HG03066 (cell line): ENCODE measurements at regions not wholly inside any gene's neighbourhood (a gene's known extent, or its start where the extent isn't known, plus 50 kb on each side); places are given as distances from the start of the nearest gene placed in this dataset.

Experiments
- ATAC-seq: cut with Tn5 transposase; IDR thresholded peaks from one replicate; pipeline ENCODE4 v1.9.1; 2021; ENCODE audit warnings: low read depth; ENCODE audit not compliant: unreplicated experiment

- ATAC-seq, result no peak
Measured at GRCh38 chr4:111530446-111530845, 614.8 kb upstream of the FAM241A start.

GRCh38 chr4:111535792-111536191 lies 609.5 kb upstream of the FAM241A start:
- no peak for ATAC-seq

GRCh38 chr4:111537165-111537564 lies 608.1 kb upstream of the FAM241A start:
- no peak for ATAC-seq

- ATAC-seq, result no peak
Measured at GRCh38 chr4:111537871-111538270, 607.4 kb upstream of the FAM241A start.

GRCh38 chr4:111540671-111541070 lies 604.6 kb upstream of the FAM241A start:
- no peak for ATAC-seq

GRCh38 chr4:111542056-111542455 lies 603.2 kb upstream of the FAM241A start:
- no peak for ATAC-seq

- no peak for ATAC-seq
Measured at GRCh38 chr4:111546881-111547280, 598.4 kb upstream of the FAM241A start.

- ATAC-seq, result no peak
Measured at GRCh38 chr4:111556141-111556781, 589.0 kb upstream of the FAM241A start.

- ATAC-seq, result no peak
Measured at GRCh38 chr4:111556851-111557250, 588.4 kb upstream of the FAM241A start.

- ATAC-seq, result no peak
Measured at GRCh38 chr4:111562826-111563225, 582.4 kb upstream of the FAM241A start.

GRCh38 chr4:111572470-111572869 lies 572.8 kb upstream of the FAM241A start:
- no peak for ATAC-seq

GRCh38 chr4:111573386-111573785 lies 571.9 kb upstream of the FAM241A start:
- ATAC-seq, result no peak

GRCh38 chr4:111579767-111580166 lies 565.5 kb upstream of the FAM241A start:
- no peak for ATAC-seq

- no peak for ATAC-seq
Measured at GRCh38 chr4:111595456-111595855, 549.8 kb upstream of the FAM241A start.

GRCh38 chr4:111596491-111596890 lies 548.8 kb upstream of the FAM241A start:
- ATAC-seq, result no peak

- no peak for ATAC-seq
Measured at GRCh38 chr4:111601671-111602070, 543.6 kb upstream of the FAM241A start.

- no peak for ATAC-seq
Measured at GRCh38 chr4:111602848-111603247, 542.4 kb upstream of the FAM241A start.

- no peak for ATAC-seq
Measured at GRCh38 chr4:111605111-111605510, 540.1 kb upstream of the FAM241A start.

GRCh38 chr4:111610681-111611080 lies 534.6 kb upstream of the FAM241A start:
- ATAC-seq, result no peak

GRCh38 chr4:111618908-111619307 lies 526.3 kb upstream of the FAM241A start:
- no peak for ATAC-seq

GRCh38 chr4:111628437-111628836 lies 516.8 kb upstream of the FAM241A start:
- no peak for ATAC-seq

- no peak for ATAC-seq
Measured at GRCh38 chr4:111630705-111631104, 514.5 kb upstream of the FAM241A start.
